Astrocyte of the cerebellum (primary cell): ENCODE measurements at regions not wholly inside any gene's neighbourhood (a gene's known extent, or its start where the extent isn't known, plus 50 kb on each side); places are given as distances from the start of the nearest gene placed in this dataset.
"Not testable (repeated sequence)": the region's sequence is repeated elsewhere in the genome, so short reads cannot be mapped to it uniquely, and the experiment has no call there.

Source experiments
- DNase-seq: peaks from one replicate; pipeline ENCODE4 v3.0.0-alpha.2; 2011; ENCODE audit warnings: low read depth
- H3K4me3 ChIP-seq: 2 replicates; pipeline ENCODE4 v1.5.1; 2011; ENCODE audit warnings: mild to moderate bottlenecking, low read depth, low read length, moderate library complexity
- in situ Hi-C: cut with HindIII; loops from 2 replicates; pipeline ENCODE4 v1.10.0; 2017; ENCODE audit warnings: low sequenced_read_pairs
- TF ChIP-seq, protein P1 (sequence below): IDR thresholded peaks from 2 replicates; pipeline ENCODE4 v1.5.1; 2012; ENCODE audit warnings: low read length, low read depth, moderate library complexity, mild to moderate bottlenecking; ENCODE audit errors: missing control alignments

DNA sequence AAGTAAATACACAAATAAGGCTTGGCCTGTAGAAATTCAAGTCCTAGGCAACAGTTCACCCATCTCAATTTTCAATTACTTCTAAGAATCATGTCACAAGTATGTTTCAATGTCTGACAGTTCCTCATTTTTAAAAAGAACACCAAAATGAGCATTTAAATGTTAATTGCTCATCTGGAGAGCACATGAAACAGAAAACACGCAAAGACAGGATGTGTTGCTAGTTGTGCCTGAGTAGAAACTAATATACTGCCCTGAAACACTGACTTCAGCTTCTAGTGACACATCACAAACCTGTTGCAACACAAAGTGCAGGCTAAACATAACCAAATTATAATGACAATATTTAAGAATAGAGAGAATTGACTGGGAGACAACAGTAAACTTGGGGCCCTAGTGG is 167.3 kb upstream of the THBS1 start:
- no peak for DNase-seq
- H3K4me3 ChIP-seq = no peak overlapping the region
- in situ Hi-C loops = no loop called here
- TF ChIP-seq, protein P1, sequence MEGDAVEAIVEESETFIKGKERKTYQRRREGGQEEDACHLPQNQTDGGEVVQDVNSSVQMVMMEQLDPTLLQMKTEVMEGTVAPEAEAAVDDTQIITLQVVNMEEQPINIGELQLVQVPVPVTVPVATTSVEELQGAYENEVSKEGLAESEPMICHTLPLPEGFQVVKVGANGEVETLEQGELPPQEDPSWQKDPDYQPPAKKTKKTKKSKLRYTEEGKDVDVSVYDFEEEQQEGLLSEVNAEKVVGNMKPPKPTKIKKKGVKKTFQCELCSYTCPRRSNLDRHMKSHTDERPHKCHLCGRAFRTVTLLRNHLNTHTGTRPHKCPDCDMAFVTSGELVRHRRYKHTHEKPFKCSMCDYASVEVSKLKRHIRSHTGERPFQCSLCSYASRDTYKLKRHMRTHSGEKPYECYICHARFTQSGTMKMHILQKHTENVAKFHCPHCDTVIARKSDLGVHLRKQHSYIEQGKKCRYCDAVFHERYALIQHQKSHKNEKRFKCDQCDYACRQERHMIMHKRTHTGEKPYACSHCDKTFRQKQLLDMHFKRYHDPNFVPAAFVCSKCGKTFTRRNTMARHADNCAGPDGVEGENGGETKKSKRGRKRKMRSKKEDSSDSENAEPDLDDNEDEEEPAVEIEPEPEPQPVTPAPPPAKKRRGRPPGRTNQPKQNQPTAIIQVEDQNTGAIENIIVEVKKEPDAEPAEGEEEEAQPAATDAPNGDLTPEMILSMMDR = no peak

DNA sequence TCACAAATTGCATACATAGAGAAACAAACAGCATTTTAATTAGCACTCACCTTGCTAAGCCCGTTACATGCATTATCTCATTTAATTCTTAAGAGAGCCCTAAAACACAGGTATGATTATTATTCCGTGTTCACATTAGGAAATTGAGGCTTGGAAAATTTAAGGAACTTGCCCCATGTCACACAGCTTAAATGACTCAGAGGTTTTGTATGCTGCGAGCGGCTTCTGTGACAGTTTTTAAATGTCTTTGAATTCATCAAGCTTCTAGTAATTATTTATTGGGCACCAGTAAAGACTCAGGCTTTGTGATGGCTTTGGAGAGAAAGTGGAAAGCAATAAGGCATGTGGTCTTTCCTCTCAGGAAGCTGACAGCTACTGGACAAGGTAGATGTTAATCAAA is 166.7 kb upstream of the THBS1 start:
- DNase-seq = no peak
- in situ Hi-C loops = no loop called here

DNA sequence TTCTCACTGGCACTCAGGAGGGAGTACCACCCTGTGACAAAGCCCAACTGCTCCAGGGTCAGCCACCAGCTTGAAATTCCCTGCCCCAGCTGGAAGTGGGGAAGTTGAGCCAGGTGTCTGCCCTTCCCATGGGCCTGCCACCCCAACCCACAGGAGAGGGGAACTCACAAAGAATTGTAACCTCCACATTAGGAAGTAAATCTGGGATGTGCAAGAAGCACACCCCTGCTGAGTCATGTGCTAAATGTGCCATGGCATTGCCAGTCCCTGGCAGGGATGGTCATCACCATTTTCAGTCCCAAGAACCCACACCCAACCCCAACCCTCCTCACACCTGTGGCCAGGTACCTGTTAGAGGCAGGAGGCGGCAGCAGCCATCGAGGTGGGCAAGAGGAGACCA is 165.2 kb upstream of the THBS1 start:
- in situ Hi-C loops = no loop called here
- TF ChIP-seq, protein P1 = no peak
- H3K4me3 ChIP-seq = no peak overlapping the region
- no peak for DNase-seq

More for the DNA sequence above, 166.7 kb upstream of the THBS1 start:
- TF ChIP-seq, protein P1 = no peak
- H3K4me3 ChIP-seq = no peak overlapping the region

DNA sequence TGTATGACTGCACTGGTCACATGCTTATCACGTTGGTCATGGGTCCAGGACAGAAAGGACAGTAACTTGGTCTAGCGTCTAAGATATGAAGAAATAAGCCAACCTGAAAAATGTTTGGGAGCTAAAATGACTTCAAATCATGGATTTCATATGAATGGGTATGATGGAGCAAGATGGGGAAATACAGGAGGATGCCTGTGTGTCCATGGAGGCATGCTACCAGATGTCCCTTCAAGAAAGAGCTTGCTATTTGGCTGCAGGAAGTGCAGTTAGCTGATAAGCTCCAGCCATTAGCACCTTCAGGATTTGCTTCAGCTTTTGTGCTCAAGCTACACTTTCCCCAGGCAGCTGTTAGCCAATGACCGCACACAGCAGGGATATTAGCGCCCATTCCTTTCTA is 164.6 kb upstream of the THBS1 start:
- no peak overlapping the region for H3K4me3 ChIP-seq
- in situ Hi-C loops = no loop called here
- DNase-seq = no peak
- TF ChIP-seq, protein P1 = no peak

DNA sequence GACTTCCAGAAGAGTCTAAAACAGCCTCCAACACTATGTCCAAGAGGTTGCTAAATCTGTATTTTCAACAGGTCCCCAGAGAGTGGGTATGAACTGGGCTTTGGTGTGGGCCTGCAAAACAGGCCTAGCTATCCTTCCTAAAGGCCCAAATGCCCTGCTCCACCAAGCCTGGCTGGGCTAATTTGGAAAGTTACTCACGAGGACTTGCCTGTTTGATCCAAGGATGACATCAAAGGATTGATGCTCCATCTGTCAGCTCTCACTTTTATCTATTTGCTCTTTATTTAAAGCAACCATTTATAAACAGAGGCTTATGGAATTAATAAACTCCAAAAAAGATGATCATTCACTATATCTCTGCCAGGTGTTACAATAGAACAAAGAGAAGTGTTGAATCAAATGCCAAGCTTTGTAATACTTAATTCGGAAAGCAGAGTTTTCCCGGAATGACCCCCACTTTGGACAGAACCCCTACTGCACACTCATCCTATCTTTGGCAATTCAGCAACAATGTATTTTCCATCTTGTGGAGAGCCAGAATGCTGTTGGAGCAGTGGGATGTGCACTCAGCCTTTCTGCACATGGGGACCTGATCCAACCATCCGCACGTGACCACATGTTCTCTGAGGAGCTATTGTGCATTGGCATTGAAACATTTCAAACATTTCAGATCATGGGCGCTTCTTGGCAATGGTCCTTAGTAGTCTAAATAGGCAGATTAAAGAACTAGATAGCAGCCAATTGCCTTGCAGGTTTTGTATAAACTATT is 163.3 kb upstream of the THBS1 start:
- H3K4me3 ChIP-seq = no peak overlapping the region
- no peak for DNase-seq
- in situ Hi-C loops = no loop called here
- TF ChIP-seq, protein P1 = no peak

DNA sequence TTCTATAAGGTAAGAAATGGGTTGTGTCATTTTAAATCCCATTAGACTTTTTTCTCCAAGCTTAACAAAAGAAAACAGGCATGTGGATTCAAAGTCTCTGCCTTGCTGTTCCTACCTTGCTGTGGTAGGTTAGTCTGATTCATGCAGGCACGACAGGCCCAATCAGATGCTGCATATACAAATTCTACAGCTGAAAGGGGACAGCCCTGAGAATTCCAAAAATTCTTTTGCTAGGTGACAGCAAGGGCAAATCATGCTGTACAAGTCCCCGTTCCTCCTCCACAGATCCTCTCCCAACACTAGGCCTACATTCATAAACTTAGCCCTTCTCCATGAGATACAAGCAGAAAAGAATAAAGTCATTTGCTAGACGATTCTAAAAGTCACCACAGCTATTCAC is 161.2 kb upstream of the THBS1 start:
- no peak overlapping the region for H3K4me3 ChIP-seq
- in situ Hi-C loops = no loop called here
- TF ChIP-seq, protein P1 = no peak
- DNase-seq = no peak

DNA sequence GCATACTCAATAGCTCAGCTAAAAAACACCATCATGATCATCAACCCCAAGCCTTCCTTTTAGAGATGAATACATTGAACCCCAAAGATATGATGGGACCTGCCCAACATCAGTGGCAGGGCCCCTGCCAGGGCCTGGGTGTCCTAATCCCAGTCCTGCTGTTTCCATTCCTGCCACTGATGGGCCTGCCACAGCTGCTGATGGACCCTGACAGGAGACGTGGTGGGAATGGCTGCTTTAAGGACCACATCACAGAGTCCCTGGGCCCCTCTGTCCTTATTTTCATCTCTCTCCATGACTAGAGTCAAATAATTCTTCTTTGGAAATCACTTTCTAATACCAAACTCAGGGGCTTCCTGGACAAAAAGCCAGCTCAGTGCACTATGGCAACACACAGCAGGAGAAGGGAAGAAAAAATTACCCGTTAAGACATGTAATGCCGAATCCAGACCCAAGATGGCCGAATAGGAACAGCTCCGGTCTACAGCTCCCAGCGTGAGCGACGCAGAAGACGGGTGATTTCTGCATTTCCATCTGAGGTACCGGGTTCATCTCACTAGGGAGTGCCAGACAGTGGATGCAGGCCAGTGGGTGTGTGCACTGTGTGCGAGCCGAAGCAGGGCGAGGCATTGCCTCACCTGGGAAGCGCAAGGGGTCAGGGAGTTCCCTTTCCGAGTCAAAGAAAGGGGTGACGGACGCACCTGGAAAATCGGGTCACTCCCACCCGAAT is 160.6 kb upstream of the THBS1 start:
- DNase-seq, in situ Hi-C loops, H3K4me3 ChIP-seq: not testable (repeated sequence)

DNA sequence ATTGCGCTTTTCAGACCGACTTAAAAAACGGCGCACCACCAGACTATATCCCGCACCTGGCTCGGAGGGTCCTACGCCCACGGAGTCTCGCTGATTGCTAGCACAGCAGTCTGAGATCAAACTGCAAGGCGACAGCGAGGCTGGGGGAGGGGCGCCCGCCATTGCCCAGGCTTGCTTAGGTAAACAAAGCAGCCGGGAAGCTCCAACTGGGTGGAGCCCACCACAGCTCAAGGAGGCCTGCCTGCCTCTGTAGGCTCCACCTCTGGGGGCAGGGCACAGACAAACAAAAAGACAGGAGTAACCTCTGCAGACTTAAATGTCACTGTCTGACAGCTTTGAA is 160.1 kb upstream of the THBS1 start:
- H3K4me3 ChIP-seq, in situ Hi-C loops, DNase-seq: not testable (repeated sequence)
